GM12864 (cell line): ENCODE measurements at regions not wholly inside any gene's neighbourhood (a gene's known extent, or its start where the extent isn't known, plus 50 kb on each side); places are given as distances from the start of the nearest gene placed in this dataset.
A peak's percentile ranks its signal among the peaks of the same experiment; 100 is the strongest.

Source experiments
- DNase-seq: peaks from one replicate; pipeline ENCODE4 v3.0.0-alpha.2; 2011; ENCODE audit warnings: low read depth
- H3K4me3 ChIP-seq: 2 replicates; pipeline ENCODE4 v1.5.1; 2011; ENCODE audit warnings: mild to moderate bottlenecking, low read depth, low read length, control low read depth
- CTCF ChIP-seq: IDR thresholded peaks from 2 replicates; pipeline ENCODE4 v1.5.1; 2011; ENCODE audit warnings: low read depth, mild to moderate bottlenecking, moderate library complexity, low read length, control low read depth, inconsistent platforms; ENCODE audit errors: missing control alignments

- DNase-seq = no peak
- no peak overlapping the region for H3K4me3 ChIP-seq
- no peak for TF ChIP-seq CTCF
Observed at GRCh38 chr1:201695607-201696006, 133.3 kb upstream of the IPO9 start.

- no peak overlapping the region for H3K4me3 ChIP-seq
- TF ChIP-seq CTCF = no peak
- DNase-seq = no peak
Observed at GRCh38 chr1:201696217-201696761, 132.7 kb upstream of the IPO9 start.

GRCh38 chr1:201697174-201697573, 131.8 kb upstream of the IPO9 start:
- no peak overlapping the region for H3K4me3 ChIP-seq
- TF ChIP-seq CTCF = no peak
- DNase-seq = no peak

- no peak for DNase-seq
- no peak overlapping the region for H3K4me3 ChIP-seq
- TF ChIP-seq CTCF = no peak
Observed at GRCh38 chr1:201701831-201702230, 127.1 kb upstream of the IPO9 start.

- TF ChIP-seq CTCF = no peak
- no peak for DNase-seq
- H3K4me3 ChIP-seq = no peak overlapping the region
Observed at GRCh38 chr1:201702936-201703335, 126.0 kb upstream of the IPO9 start.

- H3K4me3 ChIP-seq = no peak overlapping the region
- DNase-seq = no peak
- TF ChIP-seq CTCF = peak; percentile 95
Observed at GRCh38 chr1:201703621-201704438, 125.1 kb upstream of the IPO9 start.

- no peak for TF ChIP-seq CTCF
- DNase-seq = no peak
- no peak overlapping the region for H3K4me3 ChIP-seq
Observed at GRCh38 chr1:201704439-201704792, 124.5 kb upstream of the IPO9 start.
